Activated CD4-positive, alpha-beta T cell treated with anti-CD3 and anti-CD28 coated beads, Interleukin-2, amount 50 U/mL, for 24 hours (primary cell): ENCODE measurements at regions not wholly inside any gene's neighbourhood (a gene's known extent, or its start where the extent isn't known, plus 50 kb on each side); places are given as distances from the start of the nearest gene placed in this dataset.
"Not testable (repeated sequence)": the region's sequence is repeated elsewhere in the genome, so short reads cannot be mapped to it uniquely, and the experiment has no call there.

Source experiments
- DNase-seq, 2 donors: peaks; one replicate each; pipeline ENCODE4 v3.0.0-alpha.2; 2020; ENCODE audit warnings: low read depth in 1 of 2, low spot score in 1 of 2

DNA sequence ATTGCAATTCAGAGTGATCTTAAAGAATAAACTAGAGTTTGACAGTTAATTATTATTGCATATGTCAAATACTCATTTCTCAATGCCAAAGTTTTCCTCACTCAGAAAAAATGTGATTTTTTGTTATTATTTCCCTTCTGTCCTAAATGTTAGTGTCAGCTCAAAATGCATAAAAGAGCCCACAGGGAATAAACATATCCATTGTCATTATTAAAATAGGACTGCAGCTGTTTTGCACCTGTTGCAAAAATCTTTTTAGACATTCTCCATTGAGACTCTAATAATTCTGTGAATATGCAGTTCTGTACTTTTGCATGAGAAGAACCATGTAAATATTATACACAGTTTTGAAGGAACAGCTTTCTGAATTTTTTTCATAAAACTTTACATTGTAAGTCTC is 540.0 kb upstream of the SLC39A10 start:
- no peak for DNase-seq

GRCh38 chr2:195115738-195116137 is 541.3 kb upstream of the SLC39A10 start:
- no peak for DNase-seq

GRCh38 chr2:195108182-195108581 is 548.8 kb upstream of the SLC39A10 start:
- DNase-seq = no peak

GRCh38 chr2:195106681-195107380 is 550.2 kb upstream of the SLC39A10 start:
- no peak for DNase-seq

DNA sequence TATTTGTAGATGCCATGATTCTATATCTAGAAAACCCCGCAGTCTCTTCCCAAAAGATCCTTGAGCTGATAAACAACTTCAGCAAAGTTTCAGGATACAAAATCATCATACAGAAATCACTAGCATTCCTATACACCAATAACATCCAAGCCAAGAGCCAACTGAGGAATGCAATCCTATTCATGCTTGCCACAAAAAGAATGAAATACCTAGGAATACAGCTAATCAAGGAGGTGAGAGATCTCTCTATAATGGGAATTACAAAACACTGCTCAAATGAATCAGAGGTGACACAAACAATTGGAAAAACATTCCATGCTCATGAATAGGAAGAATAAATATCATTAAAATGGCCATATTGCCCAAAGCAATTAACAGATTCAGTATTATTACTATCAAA is 551.4 kb upstream of the SLC39A10 start:
- DNase-seq = no peak

GRCh38 chr2:195094330-195094729 is 562.7 kb upstream of the SLC39A10 start:
- DNase-seq = peak in 1 of 2 donors; percentile 1

DNA sequence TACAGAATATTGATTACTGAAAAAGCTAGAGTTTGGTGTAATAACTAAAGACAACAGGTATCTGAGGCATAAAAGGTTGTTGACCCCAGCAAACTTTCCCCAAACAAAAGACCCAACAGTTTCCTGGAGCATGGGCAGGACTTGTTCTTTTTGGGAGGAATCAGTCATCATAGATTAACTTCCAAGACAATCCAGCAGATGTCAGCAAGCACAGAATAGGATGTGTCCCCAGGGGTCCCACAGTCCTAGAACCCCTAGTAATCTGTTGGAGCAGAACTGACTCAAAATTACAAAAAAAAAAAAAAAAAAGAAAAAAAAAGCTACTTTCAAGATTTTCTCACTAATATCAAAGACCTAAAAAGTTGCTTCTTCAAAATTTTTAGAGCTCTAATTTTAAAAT is 564.7 kb upstream of the SLC39A10 start:
- no peak for DNase-seq

- not testable (repeated sequence) for DNase-seq
These were observed 584.2 kb upstream of the SLC39A10 start for GRCh38 chr2:195072806-195073205.

- DNase-seq = no peak
These were observed 600.0 kb upstream of the SLC39A10 start for GRCh38 chr2:195057001-195057400.

DNA sequence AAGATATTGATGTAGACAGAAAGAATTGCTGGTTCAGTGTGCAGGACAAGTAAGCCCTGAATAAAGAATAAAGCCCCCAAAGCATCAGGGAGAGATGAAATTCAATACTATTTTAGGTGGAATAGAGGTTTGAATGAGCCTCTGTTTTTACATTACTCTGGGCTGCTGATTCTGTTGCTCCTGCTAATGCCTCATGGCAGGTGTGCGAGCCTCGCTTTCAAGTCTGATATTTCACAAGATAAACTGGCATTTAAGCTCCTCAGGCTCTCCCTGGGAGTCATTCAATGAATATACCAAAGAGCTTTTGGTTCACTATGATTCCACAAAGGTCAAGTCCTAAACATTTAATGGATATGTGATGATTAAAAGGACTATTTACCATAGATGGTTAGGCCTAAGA is 601.0 kb upstream of the SLC39A10 start:
- DNase-seq = no peak

- no peak for DNase-seq
These were observed 605.6 kb upstream of the SLC39A10 start for GRCh38 chr2:195051401-195051800.

GRCh38 chr2:195049372-195050031 is 607.5 kb upstream of the SLC39A10 start:
- DNase-seq = no peak

DNA sequence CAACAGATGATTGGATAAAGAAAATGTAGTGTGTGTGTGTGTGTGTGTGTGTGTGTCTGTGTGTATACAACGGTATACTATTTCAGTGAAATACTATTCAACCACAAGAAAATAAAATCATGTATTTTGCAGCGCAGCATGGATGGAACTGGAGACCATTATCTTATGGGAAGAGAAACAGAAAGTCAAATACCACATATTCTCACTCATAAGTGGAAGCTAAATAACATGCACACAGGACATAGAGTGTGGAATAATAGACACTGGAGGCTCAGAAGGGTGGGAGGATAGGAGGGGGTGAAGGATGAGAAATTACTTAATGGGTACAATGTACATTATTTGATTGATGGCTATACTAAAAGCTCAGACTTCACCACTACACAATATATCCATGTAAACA is 609.1 kb upstream of the SLC39A10 start:
- DNase-seq = no peak

DNA sequence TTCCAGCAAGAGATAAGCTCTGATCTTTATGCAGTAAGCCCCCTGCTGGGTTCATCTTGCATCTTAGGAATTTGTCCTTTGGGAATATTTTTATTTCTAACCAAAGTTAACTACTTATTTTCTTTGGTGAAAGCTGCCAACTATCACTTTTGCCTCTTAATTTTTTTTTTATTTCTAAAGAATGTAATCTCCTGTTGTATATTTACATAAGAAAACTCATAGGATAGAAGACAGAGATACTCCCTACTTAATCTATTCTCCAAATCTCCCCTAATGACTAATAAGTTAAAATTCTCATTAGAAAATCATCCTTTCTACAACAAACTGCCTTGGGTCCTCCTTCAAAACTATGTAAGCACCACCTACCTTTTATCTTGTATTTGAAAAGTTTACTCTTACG is 612.2 kb upstream of the SLC39A10 start:
- DNase-seq = no peak

DNA sequence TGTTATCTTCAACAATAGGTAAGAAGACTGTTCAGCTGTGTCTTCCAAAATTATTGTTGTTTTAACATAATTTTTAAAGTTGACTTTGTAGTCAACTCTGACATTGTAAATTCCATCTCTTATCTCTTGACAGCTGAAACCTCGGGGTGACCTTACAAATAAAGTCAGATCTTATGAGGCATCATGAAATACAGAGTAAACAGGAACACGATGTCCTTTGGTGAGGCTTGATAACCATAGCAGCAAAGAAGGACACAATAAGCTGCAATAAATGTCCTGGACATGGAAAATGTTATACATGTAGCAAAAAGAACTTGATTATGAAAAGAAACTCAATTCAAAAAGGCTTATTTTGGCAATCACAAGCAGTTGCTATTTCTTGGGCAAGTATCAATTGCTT is 618.9 kb upstream of the SLC39A10 start:
- no peak for DNase-seq

DNA sequence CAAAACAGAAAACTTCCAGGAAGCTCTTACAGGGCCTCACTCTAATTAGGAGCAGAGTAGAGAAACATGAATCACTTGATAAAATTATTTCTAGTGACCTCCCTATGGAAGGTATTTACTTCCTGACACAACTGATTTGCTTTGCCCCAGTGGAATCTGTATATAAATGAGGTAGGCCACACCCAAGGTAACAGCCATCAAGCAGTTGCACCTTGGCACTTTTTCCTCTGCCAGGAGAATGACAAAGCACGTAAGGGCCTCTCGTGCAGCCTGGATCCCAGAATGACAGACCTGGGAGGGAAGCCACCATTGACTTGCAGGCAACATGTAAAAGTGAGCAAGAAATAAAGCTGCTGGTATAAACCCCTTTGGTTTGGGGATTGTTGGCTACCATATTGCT is 620.0 kb upstream of the SLC39A10 start:
- no peak for DNase-seq

DNA sequence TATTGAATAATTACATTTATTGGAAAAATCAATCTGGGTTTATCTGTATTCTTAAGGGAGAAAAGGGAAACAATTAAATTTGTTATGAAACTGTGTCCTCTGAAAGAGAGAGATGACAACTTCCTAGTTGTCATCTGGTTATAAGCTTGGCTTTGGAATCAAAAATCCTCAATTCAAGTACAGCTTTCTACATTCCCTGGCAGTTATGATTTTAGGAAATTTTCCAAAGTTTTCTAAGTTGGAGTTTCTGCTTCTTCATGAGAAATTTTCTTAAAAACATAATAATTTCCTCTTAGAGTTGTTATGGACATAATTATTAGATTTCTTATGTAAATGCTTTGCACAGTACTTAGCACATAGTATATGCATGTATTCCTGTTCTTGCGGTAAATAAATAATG is 625.6 kb upstream of the SLC39A10 start:
- DNase-seq = no peak

DNA sequence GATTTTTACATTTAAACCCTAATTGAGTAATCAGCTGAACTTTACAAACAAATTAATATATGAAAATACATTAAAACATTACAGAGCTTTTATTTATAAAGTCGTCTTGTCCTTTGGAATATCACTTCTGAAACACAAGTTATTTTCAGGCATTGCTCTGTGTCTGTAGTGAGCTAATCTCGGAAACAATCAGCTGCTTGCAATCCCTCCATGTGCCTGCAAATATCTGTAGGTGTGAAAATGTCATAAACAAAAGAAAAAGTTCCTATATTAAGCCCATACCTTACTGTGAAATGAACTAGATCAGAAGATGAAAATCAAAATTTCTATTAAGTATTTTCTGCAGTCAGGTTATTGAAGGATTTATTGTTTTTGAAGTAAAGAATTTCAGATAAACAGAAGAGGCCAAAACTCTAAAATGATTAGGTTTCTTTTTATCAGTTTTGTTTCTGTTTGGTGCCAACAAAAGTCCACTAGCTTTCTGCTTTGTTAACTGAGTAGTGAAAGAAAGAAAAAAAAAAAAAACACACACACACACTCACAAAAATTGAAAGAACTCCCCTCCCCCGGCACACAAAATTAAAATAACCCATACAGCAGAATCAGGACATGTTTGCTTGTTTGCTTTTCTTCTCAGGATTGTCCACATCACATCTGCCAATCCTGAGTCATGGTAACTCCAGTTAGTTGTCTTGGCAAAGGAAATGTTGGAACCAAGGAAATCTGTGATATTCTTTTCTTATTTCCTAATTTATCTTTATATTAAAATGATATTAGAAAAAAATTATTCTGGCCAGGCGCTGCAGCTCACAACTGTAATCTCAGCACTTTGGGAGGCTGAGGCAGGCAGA is 627.0 kb upstream of the SLC39A10 start:
- no peak for DNase-seq

DNA sequence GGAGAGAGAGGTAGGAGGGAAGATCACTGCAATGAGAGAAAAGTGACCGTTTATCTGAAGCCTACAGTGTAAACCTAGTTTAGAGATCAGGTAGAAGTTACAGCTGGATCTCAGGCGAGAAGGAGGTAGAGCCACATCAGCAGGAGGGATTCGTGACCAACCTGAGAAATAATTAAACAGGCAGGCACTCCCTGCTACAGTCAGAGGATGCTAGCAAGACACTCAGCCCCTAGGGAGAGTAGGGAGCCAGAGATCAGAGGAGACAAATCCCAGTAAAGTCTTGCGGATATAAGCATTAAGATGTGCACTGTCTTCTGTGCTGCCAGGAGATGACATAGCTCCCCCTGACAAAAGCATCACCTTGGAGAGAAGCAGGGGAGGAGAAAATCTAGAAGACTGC is 629.1 kb upstream of the SLC39A10 start:
- DNase-seq = no peak

DNA sequence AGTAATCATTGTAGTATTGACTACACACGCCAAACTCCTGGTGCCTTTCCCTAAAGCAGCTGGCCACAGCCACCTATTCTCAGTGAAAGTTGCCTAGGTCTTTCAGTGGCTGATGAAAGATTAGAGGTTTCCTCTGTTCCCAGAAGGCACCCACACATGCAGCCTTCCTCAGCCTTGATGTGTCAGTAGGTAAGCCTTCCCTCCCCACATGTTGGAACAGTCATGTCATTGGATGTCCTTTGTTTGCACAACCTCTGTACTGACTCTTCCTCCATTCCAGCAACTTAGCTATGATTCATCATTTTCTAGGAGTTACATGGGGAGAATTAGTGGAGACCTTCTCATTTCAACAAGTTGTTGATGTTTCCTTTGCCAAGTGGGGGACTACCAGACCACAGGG is 630.8 kb upstream of the SLC39A10 start:
- DNase-seq = no peak

GRCh38 chr2:195022508-195022830 is 634.6 kb upstream of the SLC39A10 start:
- DNase-seq = no peak
